GM23248 (cell line): ENCODE measurements at regions not wholly inside any gene's neighbourhood (a gene's known extent, or its start where the extent isn't known, plus 50 kb on each side); places are given as distances from the start of the nearest gene placed in this dataset.

ENCODE experiments used
- EZH2 ChIP-seq: fragments of 200-600 bp; sonication (generic); IDR thresholded peaks from 2 replicates; pipeline ENCODE4 v1.6.1; 2018; ENCODE audit warnings: antibody characterized with exemption, mild to moderate bottlenecking; ENCODE audit not compliant: insufficient read depth, poor library complexity, severe bottlenecking
- EZH2phosphoT487 ChIP-seq: fragments of 200-600 bp; sonication (generic); IDR thresholded peaks from 2 replicates; pipeline ENCODE4 v1.6.1; 2018; ENCODE audit warnings: antibody characterized with exemption, moderate library complexity, mild to moderate bottlenecking, low read depth; ENCODE audit not compliant: insufficient read depth

GRCh38 chr13:95354156-95354555 is 52.9 kb upstream of the ABCC4 start:
- TF ChIP-seq EZH2 (no peak), EZH2phosphoT487 (no peak)
